ENCODE measurements at regions not wholly inside any gene's neighbourhood (a gene's known extent, or its start where the extent isn't known, plus 50 kb on each side); places are given as distances from the start of the nearest gene placed in this dataset.

- TF ChIP-seq EZH2 (IDR thresholded peaks at IDR 0.05) (no peak), POLR2AphosphoS5 (IDR thresholded peaks at IDR 0.05; ENCODE audit: borderline replicate concordance, low read depth, low read length) (no peak), FOXP2 (optimal IDR thresholded peaks at IDR 0.05; ENCODE audit: control extremely low read depth, extremely low read length, insufficient read depth) (no peak)
Measured at GRCh38 chr16:65306300-65306699, 184.4 kb upstream of the CDH11 start.
